CD4-positive, alpha-beta T cell (primary cell): ENCODE measurements at regions not wholly inside any gene's neighbourhood (a gene's known extent, or its start where the extent isn't known, plus 50 kb on each side); places are given as distances from the start of the nearest gene placed in this dataset.
"Not testable (repeated sequence)": the region's sequence is repeated elsewhere in the genome, so short reads cannot be mapped to it uniquely, and the experiment has no call there.

Source experiments
- ATAC-seq: fragments of 200-7000 bp; cut with Tn5 transposase; one replicate; pipeline ENCODE4 v1.10.0; 2022; ENCODE audit warnings: mild to moderate bottlenecking; ENCODE audit not compliant: poor library complexity
- CTCF ChIA-PET: fragments of 350-600 bp; sonication (Branson Sonifier 250); formaldehyde crosslinking; loops from one replicate; lab custom pipeline; 2021; ENCODE audit warnings: antibody characterized with exemption, inconsistent platforms; lab: Charles Lee
- POLR2A ChIA-PET: fragments of 350-600 bp; sonication (Branson Sonifier 250); formaldehyde crosslinking; loops from one replicate; lab custom pipeline; 2021; ENCODE audit warnings: antibody characterized with exemption, inconsistent platforms; lab: Charles Lee
- DNase-seq, 14 experiments: peaks; one replicate each; pipeline ENCODE4 v3.0.0-alpha.2; 2013 to 2020; ENCODE audit warnings: mixed read lengths in 2 of 14
- H3K27ac ChIP-seq, 2 donors: one replicate each; pipeline versions ENCODE4 v1.5.1 to v1.7.0; 2013; ENCODE audit warnings: low read length in 2 of 2, low read depth in 1 of 2, mild to moderate bottlenecking in 1 of 2
- H3K27me3 ChIP-seq, 2 experiments: 1 replicate in 1 of 2; 2 replicates in 1 of 2; pipeline versions ENCODE4 v1.6.1 to v1.7.0; 2013; ENCODE audit warnings: low read length in 2 of 2, control low read depth in 1 of 2, mild to moderate bottlenecking in 1 of 2, moderate library complexity in 1 of 2; ENCODE audit not compliant: insufficient read depth in 2 of 2, control insufficient read depth in 1 of 2
- H3K36me3 ChIP-seq: one replicate; pipeline ENCODE4 v1.6.1; 2013; ENCODE audit warnings: low read length, control low read depth; ENCODE audit not compliant: insufficient read depth
- H3K4me1 ChIP-seq: one replicate; pipeline ENCODE4 v1.6.1; 2013; ENCODE audit warnings: low read length, control low read depth; ENCODE audit not compliant: insufficient read depth
- H3K4me3 ChIP-seq: one replicate; pipeline ENCODE4 v1.5.1; 2013; ENCODE audit warnings: mild to moderate bottlenecking, low read length, moderate library complexity
- H3K9me3 ChIP-seq, 2 experiments: 1 replicate in 1 of 2; 2 replicates in 1 of 2; pipeline versions ENCODE4 v1.6.1 to v1.7.0; 2013; ENCODE audit warnings: low read length in 2 of 2, mild to moderate bottlenecking in 2 of 2, control low read depth in 1 of 2, moderate library complexity in 1 of 2; ENCODE audit not compliant: control insufficient read depth in 1 of 2, insufficient read depth in 1 of 2
- H3K27ac Mint-ChIP-seq: one replicate; pipeline ENCODE4 v1.8.0; 2020; ENCODE audit warnings: mixed read lengths
- H3K27me3 Mint-ChIP-seq: one replicate; pipeline ENCODE4 v1.8.0; 2021; ENCODE audit warnings: mixed read lengths
- H3K36me3 Mint-ChIP-seq: one replicate; pipeline ENCODE4 v1.8.0; 2021; ENCODE audit warnings: low read depth, mixed read lengths
- H3K4me1 Mint-ChIP-seq: one replicate; pipeline ENCODE4 v1.8.0; 2021; ENCODE audit warnings: low read depth, mixed read lengths
- H3K4me3 Mint-ChIP-seq: one replicate; pipeline ENCODE4 v1.8.0; 2020; ENCODE audit warnings: mild to moderate bottlenecking, mixed read lengths
- H3K9me3 Mint-ChIP-seq: one replicate; pipeline ENCODE4 v1.8.0; 2020; ENCODE audit warnings: mixed read lengths
- intact Hi-C, 2 experiments: fragments of 100-400 bp; cut with DNase I in 1 of 2; cut with micrococcal nuclease in 1 of 2; formaldehyde crosslinking; loops; one replicate each; pipeline versions ENCODE4 v1.15.1 to v1.9.0; 2023 to 2025; cut with DNase I, micrococcal nuclease
- TF ChIP-seq, protein P1 (sequence below): fragments of 200-600 bp; IDR thresholded peaks from one replicate; pipeline ENCODE4 v1.8.0; 2022; ENCODE audit warnings: antibody characterized with exemption, mild to moderate bottlenecking

DNA sequence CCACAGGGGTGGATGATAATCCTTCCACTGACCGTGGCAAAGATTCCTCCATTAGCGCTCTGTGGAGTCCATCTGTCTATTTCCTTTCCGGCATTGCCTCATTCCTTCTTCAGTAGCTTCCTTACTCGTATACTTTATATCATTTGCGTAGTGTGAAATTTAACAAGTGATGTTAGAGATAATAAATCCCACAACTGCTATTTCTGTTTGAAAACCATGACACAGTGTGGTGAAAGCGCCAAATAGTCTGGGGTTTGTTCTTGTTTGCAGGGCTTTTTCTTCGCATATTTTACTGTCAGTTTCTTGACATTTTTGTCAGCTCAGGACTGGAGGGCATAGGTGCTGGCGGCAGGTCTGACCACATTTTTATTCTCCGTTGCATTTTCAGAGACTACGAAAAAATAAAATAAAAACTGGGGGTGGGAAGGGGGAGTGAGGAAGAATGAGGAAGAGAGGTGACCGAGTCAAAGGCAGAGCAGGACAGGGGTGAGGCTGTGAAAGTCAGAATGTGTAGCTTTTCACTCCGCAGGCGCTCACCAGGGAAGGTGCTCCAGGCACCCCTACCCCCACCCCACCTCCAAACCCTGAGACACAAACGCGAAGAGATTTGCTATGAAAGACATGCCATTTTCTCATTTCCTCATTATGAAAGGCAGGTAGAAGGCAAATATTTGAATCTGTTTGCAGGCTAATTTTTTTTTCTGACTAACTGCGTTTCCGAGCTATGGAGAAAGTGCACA is 965.0 kb downstream of the MCTP2 start:
- Histone ChIP-seq H3K36me3 (no peaks in the 10 kb centered on the region), H3K27ac (no peak overlapping the region), H3K4me1 (no peaks in the 10 kb centered on the region), H3K4me3 (no peak overlapping the region), H3K9me3 (peaks cover 3% of the 10 kb centered on the region in 2 experiments), H3K27me3 (no peaks in the 10 kb centered on the region)
- no peaks in the 10 kb centered on the region for H3K27me3 Mint-ChIP-seq
- ChIA-PET CTCF (no interaction called here), POLR2A (no interaction called here)
- H3K4me3 Mint-ChIP-seq, result no peak overlapping the region
- DNase-seq (no peak), ATAC-seq (no peak)
- TF ChIP-seq, protein P1, sequence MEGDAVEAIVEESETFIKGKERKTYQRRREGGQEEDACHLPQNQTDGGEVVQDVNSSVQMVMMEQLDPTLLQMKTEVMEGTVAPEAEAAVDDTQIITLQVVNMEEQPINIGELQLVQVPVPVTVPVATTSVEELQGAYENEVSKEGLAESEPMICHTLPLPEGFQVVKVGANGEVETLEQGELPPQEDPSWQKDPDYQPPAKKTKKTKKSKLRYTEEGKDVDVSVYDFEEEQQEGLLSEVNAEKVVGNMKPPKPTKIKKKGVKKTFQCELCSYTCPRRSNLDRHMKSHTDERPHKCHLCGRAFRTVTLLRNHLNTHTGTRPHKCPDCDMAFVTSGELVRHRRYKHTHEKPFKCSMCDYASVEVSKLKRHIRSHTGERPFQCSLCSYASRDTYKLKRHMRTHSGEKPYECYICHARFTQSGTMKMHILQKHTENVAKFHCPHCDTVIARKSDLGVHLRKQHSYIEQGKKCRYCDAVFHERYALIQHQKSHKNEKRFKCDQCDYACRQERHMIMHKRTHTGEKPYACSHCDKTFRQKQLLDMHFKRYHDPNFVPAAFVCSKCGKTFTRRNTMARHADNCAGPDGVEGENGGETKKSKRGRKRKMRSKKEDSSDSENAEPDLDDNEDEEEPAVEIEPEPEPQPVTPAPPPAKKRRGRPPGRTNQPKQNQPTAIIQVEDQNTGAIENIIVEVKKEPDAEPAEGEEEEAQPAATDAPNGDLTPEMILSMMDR, result no peak
- H3K27ac Mint-ChIP-seq, result no peak overlapping the region
- peaks cover 4% of the 10 kb centered on the region for H3K9me3 Mint-ChIP-seq
- H3K36me3 Mint-ChIP-seq, result no peaks in the 10 kb centered on the region
- no peaks in the 10 kb centered on the region for H3K4me1 Mint-ChIP-seq
- intact Hi-C loops, result no loop called here

DNA sequence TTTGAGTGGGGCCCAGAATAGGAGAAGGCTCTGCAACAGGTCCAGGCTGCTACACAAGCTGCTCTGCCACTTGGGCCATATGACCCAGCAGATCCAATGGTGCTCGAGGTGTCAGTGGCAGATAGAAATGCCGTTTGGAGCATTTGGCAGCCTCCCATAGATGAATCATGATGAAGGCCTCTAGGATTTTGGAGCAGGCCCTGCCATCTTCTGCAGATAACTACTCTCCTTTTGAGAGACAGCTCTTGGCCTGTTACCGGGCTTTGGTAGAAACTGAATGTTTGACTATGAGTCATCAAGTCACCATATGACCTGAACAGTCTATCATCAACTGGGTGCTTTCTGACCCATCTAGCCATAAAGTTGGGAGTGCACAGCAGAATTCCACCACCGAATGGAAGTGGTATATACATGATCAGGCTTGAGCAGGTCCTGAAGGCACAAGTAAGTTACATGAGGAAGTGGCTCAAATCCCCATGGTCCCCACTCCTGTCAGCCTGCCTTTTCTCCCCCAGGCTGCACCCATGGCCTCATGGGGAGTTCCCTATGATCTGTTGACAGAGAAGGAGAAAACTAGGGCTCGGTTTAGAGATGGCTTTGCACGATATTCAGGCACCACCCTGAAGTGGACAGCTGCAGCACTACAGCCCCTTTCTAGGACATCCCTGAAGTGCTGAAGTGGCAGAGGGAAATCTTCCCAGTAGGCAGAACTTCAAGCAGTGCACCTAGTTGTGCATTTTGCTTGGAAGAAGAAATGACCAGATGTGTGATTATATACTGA is 971.4 kb downstream of the MCTP2 start:
- Histone ChIP-seq H3K9me3 (peaks cover 15 to 18% of the 10 kb centered on the region in 2 experiments), H3K4me1 (no peaks in the 10 kb centered on the region), H3K4me3 (no peak overlapping the region), H3K27me3 (no peaks in the 10 kb centered on the region), H3K36me3 (no peaks in the 10 kb centered on the region), H3K27ac (no peak overlapping the region)
- Mint-ChIP-seq H3K4me1 (no peaks in the 10 kb centered on the region), H3K36me3 (no peaks in the 10 kb centered on the region), H3K27ac (no peak overlapping the region), H3K4me3 (no peak overlapping the region), H3K27me3 (no peaks in the 10 kb centered on the region), H3K9me3 (peaks cover 22% of the 10 kb centered on the region)
- TF ChIP-seq, protein P1, result no peak
- POLR2A ChIA-PET, result no interaction called here
- CTCF ChIA-PET, result no interaction called here
- intact Hi-C loops, result no loop called here
- DNase-seq, result no peak
- ATAC-seq, result no peak

DNA sequence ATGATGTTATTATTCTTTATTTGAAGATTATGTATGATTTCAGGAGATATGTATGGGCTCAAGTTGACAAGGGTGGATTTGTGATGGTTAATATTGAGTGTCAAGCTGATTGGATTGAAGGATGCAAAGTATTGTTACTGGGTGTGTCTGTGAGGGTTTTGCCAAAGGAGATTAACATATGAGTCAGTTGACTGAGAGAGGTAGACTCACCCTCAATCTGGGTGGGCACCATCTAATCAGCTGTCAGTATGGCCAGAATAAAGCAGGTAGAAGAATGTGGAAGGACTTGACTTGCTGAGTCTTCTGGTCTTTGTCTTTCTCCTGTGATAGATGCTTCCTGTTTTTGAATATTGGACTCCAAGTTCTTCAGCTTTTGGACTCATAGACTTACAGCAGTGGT is 973.7 kb downstream of the MCTP2 start:
- Mint-ChIP-seq H3K4me3 (no peak overlapping the region), H3K4me1 (no peaks in the 10 kb centered on the region), H3K27me3 (no peaks in the 10 kb centered on the region), H3K9me3 (peaks cover 25% of the 10 kb centered on the region), H3K27ac (no peak overlapping the region), H3K36me3 (no peaks in the 10 kb centered on the region)
- Histone ChIP-seq H3K4me3 (no peak overlapping the region), H3K9me3 (peaks cover 15 to 18% of the 10 kb centered on the region in 2 experiments), H3K27ac (no peak overlapping the region), H3K36me3 (no peaks in the 10 kb centered on the region), H3K4me1 (no peaks in the 10 kb centered on the region), H3K27me3 (no peaks in the 10 kb centered on the region)
- ATAC-seq, result no peak
- intact Hi-C loops, result no loop called here
- no peak for DNase-seq
- TF ChIP-seq, protein P1, result no peak
- POLR2A ChIA-PET, result no interaction called here
- CTCF ChIA-PET, result no interaction called here

DNA sequence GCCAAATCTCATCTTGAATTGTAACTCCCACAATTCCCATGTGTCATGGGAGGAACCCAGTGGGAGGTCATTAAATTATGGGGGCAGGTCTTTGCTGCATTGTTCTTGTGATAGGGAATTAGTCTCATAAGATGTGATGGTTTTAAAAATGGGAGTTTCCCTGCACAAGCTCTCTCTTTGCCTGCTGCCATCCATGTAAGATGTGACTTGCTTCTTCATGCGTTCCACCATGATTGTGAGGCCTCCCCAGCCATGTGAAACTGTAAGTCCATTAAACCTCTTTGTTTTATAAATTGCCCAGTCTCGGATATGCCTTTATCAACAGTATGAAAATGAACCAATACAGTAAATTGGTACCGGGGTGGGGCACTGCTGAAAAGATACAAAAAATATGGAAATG is 974.5 kb downstream of the MCTP2 start:
- H3K27ac Mint-ChIP-seq, intact Hi-C loops, CTCF ChIA-PET, H3K27me3 ChIP-seq, H3K4me3 ChIP-seq, H3K36me3 ChIP-seq, ATAC-seq, H3K4me1 Mint-ChIP-seq, H3K36me3 Mint-ChIP-seq, H3K27me3 Mint-ChIP-seq, H3K27ac ChIP-seq, H3K4me3 Mint-ChIP-seq, POLR2A ChIA-PET, H3K4me1 ChIP-seq, DNase-seq: not testable (repeated sequence)
- peaks cover 21% of the 10 kb centered on the region for H3K9me3 Mint-ChIP-seq
- H3K9me3 ChIP-seq, result peaks cover 15 to 18% of the 10 kb centered on the region in 2 experiments
